PC-3 (cell line): ENCODE measurements at regions not wholly inside any gene's neighbourhood (a gene's known extent, or its start where the extent isn't known, plus 50 kb on each side); places are given as distances from the start of the nearest gene placed in this dataset.

Source experiments
- ATAC-seq: fragments of 200-7000 bp; cut with Tn5 transposase; 2 replicates; pipeline ENCODE4 v1.9.1; 2020; ENCODE audit warnings: mild to moderate bottlenecking, moderate library complexity
- BruUV-seq: library from RNA; stranded (reverse); fragments of 400-500 nt; replicated peaks from 2 replicates; lab custom pipeline; 2021; lab: Mats Ljungman, UMichigan
- CTCF ChIA-PET: fragments of 300-600 bp; sonication (Branson Sonifier 250); formaldehyde crosslinking; loops from one replicate; lab custom pipeline; 2022; ENCODE audit warnings: antibody characterized with exemption; lab: Charles Lee
- POLR2A ChIA-PET: fragments of 300-600 bp; sonication (Branson Sonifier 250); formaldehyde crosslinking; loops from one replicate; lab custom pipeline; 2022; ENCODE audit warnings: antibody characterized with exemption; ENCODE audit not compliant: unreplicated experiment; lab: Charles Lee
- DNase-seq: peaks from one replicate; pipeline ENCODE4 v3.0.0-alpha.2; 2015
- H2AFZ ChIP-seq: fragments of 300-600 bp; sonication (generic); 2 replicates; pipeline ENCODE4 v1.6.0; 2016; ENCODE audit warnings: antibody characterized with exemption, low read length
- H3F3A ChIP-seq: fragments of 300-600 bp; sonication (generic); one replicate; pipeline ENCODE4 v1.6.0; 2017; ENCODE audit warnings: antibody characterized with exemption, low read length, control low read depth, mild to moderate bottlenecking; ENCODE audit not compliant: unreplicated experiment
- H3K27ac ChIP-seq: fragments of 300-600 bp; sonication (generic); 2 replicates; pipeline ENCODE4 v1.5.1; 2016; ENCODE audit warnings: mild to moderate bottlenecking, low read length
- H3K27me3 ChIP-seq: fragments of 300-600 bp; sonication (generic); 2 replicates; pipeline ENCODE4 v1.6.1; 2016; ENCODE audit warnings: low read length, mixed read lengths
- H3K36me3 ChIP-seq: fragments of 300-600 bp; sonication (generic); 2 replicates; pipeline ENCODE4 v1.6.1; 2016; ENCODE audit warnings: low read depth, mixed run types, low read length, mixed read lengths
- H3K4me1 ChIP-seq: fragments of 300-600 bp; sonication (generic); 2 replicates; pipeline ENCODE4 v1.5.1; 2016; ENCODE audit warnings: low read length; ENCODE audit not compliant: insufficient read depth
- H3K4me2 ChIP-seq: fragments of 300-600 bp; sonication (generic); 2 replicates; pipeline ENCODE4 v1.6.0; 2016; ENCODE audit warnings: low read length
- H3K4me3 ChIP-seq: fragments of 300-600 bp; sonication (generic); 2 replicates; pipeline ENCODE4 v1.5.1; 2016; ENCODE audit warnings: mild to moderate bottlenecking, low read length, mixed read lengths
- H3K79me2 ChIP-seq: fragments of 300-600 bp; sonication (generic); 2 replicates; pipeline ENCODE4 v1.6.1; 2017; ENCODE audit warnings: low read length, mixed read lengths
- H3K9ac ChIP-seq: fragments of 300-600 bp; sonication (generic); 2 replicates; pipeline ENCODE4 v1.6.0; 2016; ENCODE audit warnings: mild to moderate bottlenecking, low read length
- H3K9me2 ChIP-seq: fragments of 300-600 bp; sonication (generic); replicated peaks from 2 replicates; pipeline ENCODE4 v1.6.1; 2016; ENCODE audit warnings: mixed run types, low read length, mixed read lengths
- H3K9me3 ChIP-seq: fragments of 300-600 bp; sonication (generic); 2 replicates; pipeline ENCODE4 v1.6.1; 2016; ENCODE audit warnings: low read length, mixed read lengths
- H4K20me1 ChIP-seq: fragments of 300-600 bp; sonication (generic); 2 replicates; pipeline ENCODE4 v1.6.1; 2016; ENCODE audit warnings: low read length, mixed read lengths
- CTCF ChIP-seq: fragments of 300-600 bp; sonication (generic); conservative IDR thresholded peaks from 2 replicates; pipeline ENCODE4 v1.5.1; 2017; ENCODE audit warnings: antibody characterized with exemption, low read depth, mild to moderate bottlenecking, low read length
- EZH2 ChIP-seq: fragments of 300-600 bp; sonication (generic); IDR thresholded peaks from one replicate; pipeline ENCODE4 v1.6.1; 2017; ENCODE audit warnings: antibody characterized with exemption, mild to moderate bottlenecking, low read length; ENCODE audit not compliant: unreplicated experiment
- EZH2phosphoT487 ChIP-seq: fragments of 300-600 bp; sonication (generic); IDR thresholded peaks from 2 replicates; pipeline ENCODE4 v1.6.1; 2018; ENCODE audit warnings: mild to moderate bottlenecking, antibody characterized with exemption, low read length, borderline replicate concordance
- intact Hi-C: fragments of 100-400 bp; cut with micrococcal nuclease; formaldehyde crosslinking; loops from 2 replicates; pipeline ENCODE4 v1.9.0; 2023

- Histone ChIP-seq H2AFZ (no peak overlapping the region), H3K79me2 (no peaks in the 10 kb centered on the region), H3K4me2 (no peak overlapping the region), H4K20me1 (no peaks in the 10 kb centered on the region), H3K4me3 (no peak overlapping the region), H3F3A (no peaks in the 10 kb centered on the region), H3K36me3 (no peaks in the 10 kb centered on the region), H3K4me1 (no peaks in the 10 kb centered on the region), H3K27ac (no peak overlapping the region), H3K9me3 (no peaks in the 10 kb centered on the region), H3K9me2 (no peaks in the 10 kb centered on the region), H3K9ac (no peak overlapping the region), H3K27me3 (peaks cover 98% of the 10 kb centered on the region)
- TF ChIP-seq EZH2phosphoT487, result no peak
- TF ChIP-seq CTCF, result no peak
- no peak for TF ChIP-seq EZH2
- POLR2A ChIA-PET, result no interaction called here
- intact Hi-C loops, result no loop called here
- DNase-seq, result no peak
- no TSS peak for BruUV-seq
- no peak for ATAC-seq
- CTCF ChIA-PET, result interaction anchor here (0.7 kb wide), 1 partner anchor 113 kb away, joined by 4 read pairs; no protein-coding TSS in a partner anchor
These were observed 126.1 kb downstream of the TRIM29 start for GRCh38 chr11:120011836-120012235.

GRCh38 chr11:120010775-120011174 lies 127.1 kb downstream of the TRIM29 start:
- Histone ChIP-seq H3K27me3 (peaks cover 98% of the 10 kb centered on the region), H3K9me2 (no peaks in the 10 kb centered on the region), H3K9me3 (no peaks in the 10 kb centered on the region), H3K9ac (no peak overlapping the region), H3K27ac (no peak overlapping the region), H4K20me1 (no peaks in the 10 kb centered on the region), H3K4me3 (no peak overlapping the region), H3K4me2 (no peak overlapping the region), H3F3A (no peaks in the 10 kb centered on the region), H3K79me2 (no peaks in the 10 kb centered on the region), H3K36me3 (no peaks in the 10 kb centered on the region), H2AFZ (no peak overlapping the region), H3K4me1 (no peaks in the 10 kb centered on the region)
- ChIA-PET POLR2A (no interaction called here), CTCF (no interaction called here)
- DNase-seq, result no peak
- BruUV-seq, result no TSS peak
- intact Hi-C loops, result no loop called here
- TF ChIP-seq EZH2phosphoT487, result no peak
- no peak for TF ChIP-seq CTCF
- TF ChIP-seq EZH2, result no peak
- no peak for ATAC-seq

- no peak for DNase-seq
- no peaks in the 10 kb centered on the region for H3K4me1 ChIP-seq
- no peaks in the 10 kb centered on the region for H3K79me2 ChIP-seq
- H3K36me3 ChIP-seq, result no peaks in the 10 kb centered on the region
- H3K4me3 ChIP-seq, result no peak overlapping the region
- no TSS peak for BruUV-seq
- no peak for ATAC-seq
- H2AFZ ChIP-seq, result no peak overlapping the region
- TF ChIP-seq EZH2phosphoT487 (no peak), CTCF (no peak), EZH2 (no peak)
- no peaks in the 10 kb centered on the region for H3K9me3 ChIP-seq
- POLR2A ChIA-PET, result no interaction called here
- H3K4me2 ChIP-seq, result no peak overlapping the region
- no peak overlapping the region for H3K9ac ChIP-seq
- CTCF ChIA-PET, result no interaction called here
- intact Hi-C loops, result no loop called here
- H3K9me2 ChIP-seq, result no peaks in the 10 kb centered on the region
- H3F3A ChIP-seq, result no peaks in the 10 kb centered on the region
- peaks cover 95% of the 10 kb centered on the region for H3K27me3 ChIP-seq
- H4K20me1 ChIP-seq, result no peaks in the 10 kb centered on the region
- H3K27ac ChIP-seq, result no peak overlapping the region
These were observed 128.0 kb downstream of the TRIM29 start for GRCh38 chr11:120009938-120010337.
